Prostate gland (tissue), 2 donors: ENCODE measurements at regions not wholly inside any gene's neighbourhood (a gene's known extent, or its start where the extent isn't known, plus 50 kb on each side); places are given as distances from the start of the nearest gene placed in this dataset.

Source experiments
- CTCF ChIP-seq, 4 experiments: fragments of 200-600 bp in 2 of 4; fragments of 450-650 bp in 2 of 4; sonication (generic) in 2 of 4; IDR thresholded peaks; 1 replicate in 3 of 4; 2 replicates in 1 of 4; pipeline ENCODE4 v1.5.1; 2016 to 2019; ENCODE audit warnings: antibody characterized with exemption in 4 of 4, mild to moderate bottlenecking in 2 of 4, moderate library complexity in 2 of 4
- POLR2A ChIP-seq: fragments of 450-650 bp; IDR thresholded peaks from one replicate; pipeline ENCODE4 v1.6.1; 2016; ENCODE audit warnings: antibody characterized with exemption, mild to moderate bottlenecking

- no peak for TF ChIP-seq CTCF (IDR thresholded peaks at IDR 0.05)
- no peak for TF ChIP-seq POLR2A
Measured at GRCh38 chr10:52420656-52421055, 106.6 kb downstream of the DKK1 start.
